ENCODE measurements at regions not wholly inside any gene's neighbourhood (a gene's known extent, or its start where the extent isn't known, plus 50 kb on each side); places are given as distances from the start of the nearest gene placed in this dataset.
A peak's percentile ranks its signal among the peaks of the same experiment; 100 is the strongest.

DNA sequence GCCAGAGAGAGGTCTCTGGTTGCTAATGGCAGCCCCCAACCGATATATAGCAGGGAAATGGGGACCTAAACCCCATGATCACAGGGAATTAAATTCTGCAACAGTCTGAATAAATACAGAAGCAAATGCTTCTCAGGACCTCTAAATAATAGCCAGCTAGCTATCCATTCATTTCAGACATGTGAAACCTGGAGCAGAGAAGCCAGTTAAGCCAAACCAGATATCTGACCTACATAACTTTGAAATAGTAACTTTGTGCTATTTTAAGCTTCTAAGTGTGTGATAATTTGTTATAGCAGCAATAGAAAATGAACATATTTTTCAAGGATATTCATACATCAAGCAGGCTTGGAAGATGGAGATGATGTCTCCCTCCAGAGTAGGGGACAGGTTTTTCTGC is 1062.9 kb upstream of the CADM2 start:
- DNase-seq (ENCODE audit: low read depth), result no peak

DNA sequence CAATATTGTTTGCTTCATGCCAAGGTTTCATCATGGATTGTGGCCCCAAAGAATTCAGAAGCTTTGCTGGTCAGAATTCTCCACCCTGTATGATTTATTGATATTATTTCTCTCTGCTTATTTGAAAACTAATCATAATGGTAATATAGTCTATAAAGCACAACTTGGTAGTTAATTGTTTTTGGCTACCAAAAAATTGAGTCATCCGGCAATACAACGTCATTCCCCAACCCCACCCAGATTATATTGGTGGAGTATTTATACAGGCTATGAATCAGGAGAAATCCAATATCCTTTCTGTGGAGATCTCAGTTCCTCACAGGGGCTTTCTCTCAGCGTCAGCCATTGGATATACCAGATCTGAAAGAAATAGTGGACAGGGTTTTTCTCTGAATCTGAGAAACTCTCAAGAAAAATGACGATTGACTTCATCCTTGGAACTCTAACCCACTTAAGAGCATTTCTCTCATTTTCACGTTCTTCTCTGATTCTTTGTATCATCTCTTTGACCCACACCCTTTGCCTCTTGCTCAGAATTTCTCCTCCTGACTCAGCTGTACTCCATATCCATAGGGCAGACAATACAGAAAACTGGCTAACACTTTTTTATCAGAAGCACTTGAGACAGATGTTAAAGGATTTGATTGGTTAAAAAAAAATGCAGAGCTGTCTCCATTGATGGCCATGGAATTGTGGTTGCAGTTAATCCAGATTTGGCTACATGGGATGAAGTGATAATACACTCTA is 1055.8 kb upstream of the CADM2 start:
- no peak for DNase-seq (ENCODE audit: low read depth)

DNA sequence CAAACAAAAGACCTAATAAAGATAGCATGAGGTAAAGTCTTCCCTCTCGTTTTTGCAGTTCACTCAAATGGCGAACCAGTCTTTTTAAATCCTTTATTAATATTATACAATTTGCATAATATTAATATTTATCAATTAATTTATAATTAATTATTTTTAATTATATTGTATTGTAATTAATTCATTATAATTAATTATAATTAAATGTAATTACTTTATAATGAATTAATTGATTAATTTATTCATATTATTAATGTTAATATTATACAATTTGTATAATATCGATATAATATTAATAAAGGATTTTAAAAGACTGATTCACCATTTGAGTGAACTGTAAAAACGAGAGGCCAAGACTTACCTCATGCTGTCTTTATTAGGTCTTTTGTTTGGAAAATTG is 1045.4 kb upstream of the CADM2 start:
- DNase-seq (ENCODE audit: low read depth), result no peak

DNA sequence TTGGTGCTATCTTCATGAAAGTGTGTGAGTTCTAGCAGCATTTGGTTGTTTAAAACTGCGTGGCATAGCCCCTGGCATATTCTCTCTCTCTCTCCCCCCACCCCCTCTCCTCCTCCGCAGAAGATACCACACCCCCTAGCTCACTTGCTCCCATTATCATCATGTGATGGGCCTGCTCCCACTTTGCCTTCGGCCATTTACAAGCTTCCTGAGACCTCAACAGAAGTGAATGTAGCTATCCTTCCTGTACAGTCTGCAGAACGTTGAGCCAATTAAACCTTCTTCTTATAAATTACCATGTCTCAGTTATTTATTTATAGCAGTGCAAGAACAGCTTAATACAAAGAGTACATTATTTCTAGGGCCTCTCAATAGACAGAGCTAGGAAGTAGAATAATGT is 1032.5 kb upstream of the CADM2 start:
- DNase-seq (ENCODE audit: low read depth), result no peak

DNA sequence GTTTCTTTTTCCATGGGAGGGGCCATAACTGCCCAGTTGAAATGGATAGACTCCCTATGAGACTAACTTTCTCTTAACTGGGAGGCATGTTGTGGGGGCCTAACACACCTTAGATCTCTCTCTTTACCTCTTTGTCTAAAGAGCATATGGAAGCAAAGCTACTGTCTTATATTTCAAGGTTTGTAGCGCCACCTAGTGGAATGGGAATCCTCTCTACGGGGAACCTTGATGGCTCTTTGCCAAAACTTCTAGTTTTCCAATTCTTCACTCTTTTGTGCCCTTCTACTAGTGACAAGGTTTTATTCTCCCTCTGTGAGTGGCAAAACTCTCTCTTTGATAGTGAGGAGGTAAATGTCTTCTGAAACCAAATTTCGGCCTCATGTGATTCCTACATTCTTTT is 1030.4 kb upstream of the CADM2 start:
- DNase-seq (ENCODE audit: low read depth), result peak; percentile 38

DNA sequence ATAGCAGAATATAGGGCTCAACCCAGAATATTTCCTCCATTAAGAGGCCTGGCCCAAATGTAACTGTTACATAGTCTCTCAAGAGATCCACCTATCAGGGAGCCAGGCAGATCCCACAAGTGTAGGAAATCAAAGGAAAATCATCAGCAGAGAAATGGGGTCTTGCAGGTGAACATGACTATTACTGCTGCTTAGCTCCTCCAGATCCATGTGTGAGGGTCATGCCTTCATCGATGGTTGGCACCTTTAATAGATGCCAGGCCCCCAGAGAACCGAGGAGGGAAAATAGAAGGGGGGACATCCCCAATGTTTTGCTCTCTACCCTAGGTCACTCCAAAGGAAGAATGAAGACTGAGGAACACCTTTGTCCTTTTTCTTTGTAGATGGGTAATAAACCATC is 1029.9 kb upstream of the CADM2 start:
- peak; percentile 10 for DNase-seq (ENCODE audit: low read depth)

DNA sequence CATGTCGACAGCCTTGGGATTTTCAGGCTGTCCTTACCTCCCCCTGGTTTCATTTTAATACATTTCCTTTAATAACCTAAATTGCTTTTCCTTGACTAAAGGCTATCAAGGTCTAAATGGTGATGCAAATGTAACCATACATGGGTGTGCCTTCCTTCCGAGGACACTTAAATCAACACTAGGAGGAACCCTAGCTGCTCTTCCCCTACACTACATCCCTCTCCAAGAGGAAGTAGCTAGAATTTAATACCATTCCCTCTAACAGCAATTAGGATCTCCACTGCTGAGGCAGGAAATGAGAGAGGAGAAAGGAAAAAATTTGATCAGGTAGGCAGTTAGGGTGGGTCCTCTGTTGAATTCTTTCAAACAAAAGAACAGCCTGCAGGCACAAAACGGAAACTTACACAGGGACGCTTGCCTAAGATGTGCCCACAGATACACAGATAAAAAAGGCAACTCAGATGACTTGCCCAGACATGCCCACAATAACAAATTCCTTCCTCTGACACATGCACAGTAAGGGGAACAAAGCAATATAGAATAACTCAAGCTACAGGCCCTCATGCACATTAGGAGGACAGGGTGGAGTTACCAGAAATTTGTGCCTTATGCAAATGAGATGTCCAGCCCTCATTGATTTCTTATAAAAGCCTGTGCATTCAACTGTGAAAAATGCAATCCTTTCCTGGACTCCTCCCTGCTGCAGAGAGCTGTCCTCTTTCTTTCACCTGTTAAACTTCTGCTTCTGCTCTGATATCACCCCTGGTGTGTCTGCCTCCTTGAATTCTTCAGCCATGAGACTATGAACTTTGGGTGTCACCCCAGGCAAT is 1024.4 kb upstream of the CADM2 start:
- peak; percentile 64 for DNase-seq (ENCODE audit: low read depth)

DNA sequence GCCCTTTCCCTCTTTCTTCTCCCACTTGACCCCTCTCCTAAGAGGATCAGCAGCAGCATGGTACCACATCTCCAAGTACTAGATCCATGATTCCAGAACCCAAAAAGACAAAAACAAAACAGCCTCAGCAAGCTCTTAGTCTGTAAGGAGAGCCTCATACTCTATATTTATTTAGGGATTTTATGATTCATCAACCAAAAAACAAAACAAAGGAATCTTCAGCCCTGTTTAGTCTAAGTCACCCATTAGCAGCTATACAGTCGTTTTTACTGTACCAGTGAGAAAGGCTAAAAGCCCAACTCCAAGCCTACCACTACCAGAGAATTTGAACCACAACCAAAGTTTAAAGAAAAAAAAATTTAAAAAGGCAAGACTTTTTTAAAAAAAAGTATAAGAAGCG is 1020.3 kb upstream of the CADM2 start:
- DNase-seq (ENCODE audit: low read depth), result no peak

DNA sequence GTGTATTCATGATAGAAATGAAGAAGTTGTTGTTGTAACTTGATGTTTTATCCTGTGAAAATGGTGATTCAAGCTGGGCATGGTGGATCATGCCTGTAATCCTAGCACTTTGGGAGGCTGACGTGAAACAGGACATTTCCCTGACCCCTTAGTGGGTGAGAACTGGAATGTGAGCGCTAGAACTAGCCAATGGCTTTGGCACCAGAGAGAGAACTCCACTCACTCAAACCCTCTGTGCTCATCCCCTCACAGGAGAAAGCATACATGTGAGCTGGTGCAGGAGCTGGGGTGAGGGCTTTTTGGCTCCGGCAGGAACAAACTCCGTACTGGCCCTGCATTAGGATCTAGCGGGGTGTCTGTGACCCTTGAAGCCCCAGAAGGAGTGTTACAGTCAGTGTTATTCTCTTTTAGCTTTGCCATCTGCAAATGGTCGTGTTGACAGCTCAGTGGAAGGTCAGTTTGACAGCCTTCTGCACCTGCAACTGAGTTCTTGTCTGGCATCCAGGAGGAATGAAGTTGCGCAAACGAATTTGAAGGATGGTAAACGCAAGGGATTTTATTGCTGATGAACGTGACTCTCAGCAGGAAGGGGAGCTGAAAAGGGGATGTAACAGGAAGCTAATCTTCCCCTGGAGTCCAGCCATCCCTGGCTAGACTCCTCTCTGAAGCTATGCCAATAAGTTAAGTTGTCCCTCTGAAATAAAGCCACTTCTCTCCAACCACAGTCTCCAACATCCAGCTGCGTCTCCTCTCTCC is 1016.6 kb upstream of the CADM2 start:
- DNase-seq (ENCODE audit: low read depth), result no peak

DNA sequence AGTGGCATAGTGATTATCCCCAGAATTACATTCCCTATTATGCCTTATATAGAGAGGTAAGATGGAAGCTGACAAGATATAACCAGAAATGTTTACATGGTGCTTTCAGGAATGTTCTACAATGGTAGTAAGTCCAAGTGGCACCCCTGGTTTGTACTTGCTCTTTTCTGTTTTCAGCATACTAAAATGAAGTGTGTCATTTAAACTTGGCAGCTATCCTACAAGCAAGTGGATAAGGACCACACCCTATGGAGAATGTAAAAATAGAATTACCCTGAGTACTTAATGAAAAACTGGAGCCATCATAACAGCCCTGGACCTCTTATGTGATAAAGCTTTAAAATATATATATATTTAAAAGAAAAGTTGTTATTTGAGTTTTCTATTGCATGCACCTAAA is 1012.7 kb upstream of the CADM2 start:
- no peak for DNase-seq (ENCODE audit: low read depth)

DNA sequence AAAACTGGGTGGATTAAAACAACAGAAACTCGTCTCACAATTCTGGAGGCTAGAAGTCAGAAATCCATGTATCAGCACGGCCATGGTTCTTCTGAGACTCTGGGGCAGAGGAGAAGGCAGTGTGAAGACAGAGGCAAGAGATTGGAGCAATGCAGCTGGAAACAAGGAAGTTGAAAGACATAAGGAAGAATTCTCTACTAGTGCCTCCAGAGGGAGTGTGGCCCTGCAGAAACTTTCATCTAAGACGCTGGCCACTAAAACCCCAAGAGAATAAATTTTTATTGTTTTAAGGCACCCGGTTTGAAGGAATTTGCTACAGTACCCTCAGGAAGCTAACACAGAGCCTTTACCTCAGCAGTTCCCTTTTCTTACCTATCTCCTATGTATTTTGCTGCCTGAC is 1012.2 kb upstream of the CADM2 start:
- DNase-seq (ENCODE audit: low read depth), result peak; percentile 23

DNA sequence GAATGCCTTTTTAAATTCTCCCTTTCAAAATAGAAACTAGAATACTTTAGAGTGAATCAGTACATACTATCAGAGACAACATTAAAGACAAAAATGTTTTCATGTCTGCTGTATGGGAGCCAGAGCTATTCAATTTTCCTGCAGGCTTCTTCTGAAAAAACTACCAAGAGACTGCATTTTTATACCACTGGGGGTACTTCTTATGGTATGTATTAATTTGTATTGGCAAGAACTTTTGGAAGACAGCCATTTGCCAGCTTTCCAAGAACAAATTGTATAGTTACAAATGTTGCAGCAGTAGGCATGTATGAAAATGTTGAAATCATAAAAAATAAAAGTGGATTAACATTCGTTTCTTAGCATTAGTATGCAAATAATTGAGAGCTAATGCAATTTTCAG is 1010.0 kb upstream of the CADM2 start:
- no peak for DNase-seq (ENCODE audit: low read depth)

DNA sequence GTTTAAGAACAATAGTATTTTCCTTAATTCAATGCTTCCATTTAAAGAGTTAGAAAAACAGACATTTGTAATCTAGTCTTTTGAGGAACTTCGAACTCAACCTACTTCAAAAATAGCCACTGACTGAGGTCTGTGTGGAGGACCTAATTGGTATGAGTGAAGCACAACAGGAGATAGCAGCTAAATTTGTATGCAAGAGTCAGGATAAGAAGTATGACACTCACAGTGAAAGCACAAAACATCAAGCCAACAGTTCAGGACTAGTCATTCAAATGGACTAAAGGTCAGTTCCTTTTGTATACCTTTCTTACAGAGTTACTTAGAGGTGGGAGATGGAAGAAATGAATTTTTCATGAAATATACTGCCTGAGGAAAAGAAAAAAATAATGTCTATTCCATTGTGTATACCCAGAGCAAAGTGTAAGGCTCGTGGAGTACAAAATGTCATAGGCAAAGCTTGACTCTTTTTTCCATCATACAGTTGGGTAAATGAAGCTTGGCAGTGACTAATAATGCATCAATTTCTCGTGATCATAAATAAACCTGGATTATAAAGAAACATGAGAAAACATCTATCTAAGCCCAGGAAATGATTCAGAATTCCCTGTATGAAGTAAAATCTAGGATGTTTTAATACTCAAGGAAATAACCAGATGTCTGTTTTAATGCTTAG is 1005.2 kb upstream of the CADM2 start:
- DNase-seq (ENCODE audit: low read depth), result peak; percentile 66

DNA sequence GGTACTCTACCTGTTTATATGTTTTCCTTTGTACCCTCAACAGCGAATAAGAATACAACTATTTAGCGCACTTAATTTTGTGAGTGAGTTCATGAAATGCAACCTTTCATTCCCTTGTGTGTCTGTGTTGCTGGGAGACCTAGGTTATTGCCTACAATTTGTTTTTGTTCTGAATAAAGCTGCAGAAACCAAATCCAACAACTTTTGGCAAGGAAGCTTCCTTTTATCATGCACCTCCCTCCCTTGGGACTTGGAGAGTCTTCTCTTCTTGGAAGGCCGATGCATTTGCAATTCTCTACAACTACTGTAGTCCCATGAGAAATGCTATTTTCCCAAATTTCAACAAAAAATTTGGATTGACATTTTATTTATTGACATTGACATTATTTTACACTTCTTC is 1002.4 kb upstream of the CADM2 start:
- no peak for DNase-seq (ENCODE audit: low read depth)

DNA sequence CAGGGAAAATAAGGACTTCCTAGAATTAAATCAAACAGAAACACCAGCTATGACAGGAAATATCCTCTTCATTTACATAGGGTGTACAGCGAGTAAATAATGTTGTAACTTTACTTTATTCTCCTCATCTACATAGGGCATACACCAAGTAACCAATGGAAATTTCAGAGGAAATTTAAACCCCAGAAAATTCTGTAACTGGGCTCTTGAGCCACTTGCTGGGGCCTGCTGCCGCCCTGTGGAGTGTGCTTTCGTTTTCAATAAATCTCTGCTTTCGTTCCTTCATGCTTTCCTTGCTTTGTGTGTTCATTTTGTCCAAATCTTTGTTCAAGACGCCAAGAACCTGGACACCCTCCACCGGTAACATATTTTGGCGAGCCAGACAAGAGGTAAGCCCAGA is 990.4 kb upstream of the CADM2 start:
- DNase-seq (ENCODE audit: low read depth), result peak; percentile 3

DNA sequence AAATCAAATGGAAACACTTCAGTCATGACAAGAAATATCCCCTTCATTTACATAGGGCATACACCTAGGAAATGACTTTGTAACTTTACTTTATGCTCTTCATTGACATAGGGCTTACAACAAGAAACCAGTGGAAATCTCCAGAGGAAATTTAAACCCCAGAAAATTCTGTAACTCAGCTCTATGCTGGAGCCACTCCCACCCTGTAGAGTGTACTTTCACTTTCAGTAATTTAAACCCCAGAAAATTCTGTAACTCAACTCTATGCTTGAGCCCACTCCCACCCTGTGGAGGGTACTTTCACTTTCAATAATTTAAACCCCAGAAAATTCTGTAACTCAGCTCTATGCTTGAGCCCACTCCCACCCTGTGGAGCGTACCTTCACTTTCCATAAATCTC is 987.1 kb upstream of the CADM2 start:
- DNase-seq (ENCODE audit: low read depth), result no peak

DNA sequence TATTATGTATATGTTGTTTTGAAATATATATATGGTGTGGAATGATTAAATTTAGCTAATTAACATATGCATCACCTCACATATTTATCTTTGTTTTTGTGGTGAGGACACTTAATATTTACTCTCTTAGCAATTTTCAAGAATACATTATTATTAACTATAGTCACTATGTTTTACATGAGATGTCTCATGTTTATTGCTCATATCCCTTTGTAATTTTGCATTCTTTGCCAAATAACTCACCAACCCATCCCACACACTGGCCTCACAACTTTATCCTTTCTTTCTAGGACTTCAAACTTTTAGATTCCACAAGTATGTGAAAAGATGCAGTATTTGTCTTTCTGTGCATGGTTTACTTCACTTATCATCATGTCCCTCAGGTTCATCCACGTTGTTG is 950.2 kb upstream of the CADM2 start:
- DNase-seq (ENCODE audit: low read depth), result peak; percentile 0

DNA sequence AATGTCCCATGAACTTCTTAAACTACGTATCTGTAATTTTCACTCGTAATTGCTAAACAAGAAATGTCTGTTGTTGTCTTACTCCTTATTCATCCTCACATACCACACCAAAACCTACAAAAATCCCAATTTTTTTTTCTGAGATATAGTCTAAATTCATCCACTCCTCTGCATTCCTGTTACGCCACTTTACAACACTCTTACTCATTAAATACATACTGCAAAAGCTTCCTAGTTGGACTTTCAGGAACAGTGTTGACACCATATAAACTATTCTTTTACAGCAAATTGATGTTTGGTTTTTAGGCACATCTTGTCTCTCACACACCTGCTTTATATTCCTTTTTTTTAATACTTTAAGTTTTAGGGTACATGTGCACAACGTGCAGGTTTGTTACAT is 934.9 kb upstream of the CADM2 start:
- no peak for DNase-seq (ENCODE audit: low read depth)

DNA sequence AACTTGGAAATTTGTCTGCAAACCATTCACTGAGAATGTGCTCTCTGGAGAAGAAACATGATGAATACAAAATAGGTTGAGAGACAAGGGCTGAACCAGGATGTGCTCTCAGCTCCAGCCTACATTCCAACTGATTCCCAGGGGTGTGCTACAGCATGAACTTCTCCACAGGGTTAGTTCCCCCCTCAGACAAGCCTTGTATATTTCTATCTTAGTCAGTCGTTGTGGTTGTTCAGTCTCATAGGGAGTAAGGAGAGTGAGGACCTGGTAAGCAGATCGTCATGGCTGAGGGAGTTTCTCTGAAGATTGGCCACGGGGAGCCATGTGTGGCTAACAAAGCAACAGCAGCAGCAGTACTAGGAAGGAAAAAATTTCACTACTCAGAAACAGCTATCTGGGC is 919.7 kb upstream of the CADM2 start:
- no peak for DNase-seq (ENCODE audit: low read depth)

DNA sequence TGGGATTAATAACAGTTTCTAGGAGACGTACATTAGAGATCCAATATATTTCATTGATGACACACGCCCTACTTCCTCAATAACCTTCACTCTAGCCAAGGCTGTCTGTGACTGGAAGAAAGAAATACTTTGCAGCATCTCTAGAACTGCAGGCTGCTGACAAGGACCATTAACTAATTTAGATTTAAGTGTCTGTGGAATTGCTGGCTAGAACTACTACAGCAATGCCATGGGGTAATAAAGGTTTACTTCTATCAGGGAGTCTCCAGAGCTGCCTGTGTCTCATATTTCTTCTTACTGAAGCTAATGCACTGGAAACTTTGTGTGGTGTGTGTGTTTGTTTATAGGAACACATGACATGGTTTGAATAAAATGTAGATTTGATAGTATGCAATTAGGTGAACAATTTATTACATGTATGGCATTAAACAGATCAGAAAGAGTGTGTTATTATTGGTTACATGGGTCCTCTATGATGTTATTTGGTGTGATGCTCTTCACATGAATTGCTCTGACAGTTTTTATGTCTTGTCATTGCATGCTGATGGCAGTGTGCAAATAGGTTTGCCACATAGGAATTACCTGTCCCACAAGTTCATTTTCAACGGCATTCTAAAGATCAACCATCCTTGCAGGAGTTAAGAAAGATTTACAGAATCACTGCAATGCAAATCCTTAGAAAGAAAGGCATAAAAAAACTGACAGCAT is 916.2 kb upstream of the CADM2 start:
- DNase-seq (ENCODE audit: low read depth), result no peak

DNA sequence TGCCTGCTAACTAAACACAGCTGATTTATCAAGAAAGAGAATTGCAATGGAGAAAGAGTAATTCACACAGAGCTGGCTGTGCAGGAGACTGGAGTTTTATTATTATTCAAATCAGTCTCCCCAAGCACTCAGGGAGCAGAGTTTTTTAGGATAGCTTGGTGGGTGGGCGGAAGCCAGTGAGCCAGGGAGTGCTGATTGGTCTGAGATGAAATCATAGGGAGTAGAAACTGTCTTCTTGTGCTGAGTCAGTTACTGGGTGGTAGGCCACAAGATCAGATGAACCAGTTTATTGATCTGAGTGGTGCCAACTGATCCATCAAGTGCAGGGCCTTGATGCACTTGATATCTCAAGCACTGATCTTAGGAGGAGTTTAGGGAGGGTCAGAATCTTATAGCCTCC is 891.9 kb upstream of the CADM2 start:
- no peak for DNase-seq (ENCODE audit: low read depth)

DNA sequence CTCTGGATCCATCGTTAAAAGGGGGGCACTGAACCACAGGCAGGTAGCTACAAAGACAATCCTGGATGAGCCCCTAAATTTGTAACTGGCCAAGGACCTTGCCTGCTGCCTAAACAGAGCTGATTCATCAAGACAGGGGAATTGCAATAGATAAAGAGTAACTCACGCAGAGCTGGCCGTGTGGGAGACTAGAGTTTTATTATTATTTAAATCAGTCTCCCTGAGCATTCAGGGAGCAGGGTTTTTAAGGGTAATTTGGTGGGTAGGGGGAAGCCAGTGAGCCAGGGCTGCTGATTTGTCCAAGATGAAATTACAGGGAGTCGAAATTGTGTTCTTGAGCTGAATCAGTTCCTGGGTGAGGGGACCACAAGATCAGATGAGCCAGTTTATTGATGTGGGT is 885.1 kb upstream of the CADM2 start:
- no peak for DNase-seq (ENCODE audit: low read depth)

Data from iris pigment epithelial cell (primary cell).